ENCODE measurements at regions not wholly inside any gene's neighbourhood (a gene's known extent, or its start where the extent isn't known, plus 50 kb on each side); places are given as distances from the start of the nearest gene placed in this dataset.

DNA sequence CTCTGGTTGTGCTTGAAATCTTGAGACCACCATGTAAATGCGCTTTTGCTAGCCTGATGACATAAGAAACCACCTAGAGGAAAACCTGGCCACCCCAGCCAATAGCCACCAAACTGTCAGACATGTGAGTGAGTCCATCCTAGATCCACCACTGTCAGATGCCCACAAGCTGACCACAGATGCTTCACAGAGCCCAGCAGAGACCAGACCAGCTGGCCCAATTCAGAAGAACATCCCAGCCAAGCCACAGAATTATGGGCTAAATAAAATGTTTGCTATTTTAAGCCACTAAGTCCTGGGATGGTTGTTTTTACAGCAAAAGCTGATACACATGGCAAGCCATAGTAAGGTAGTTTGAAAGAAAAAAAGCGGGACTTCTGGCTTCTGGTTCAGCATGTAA lies 425.3 kb downstream of the KIF16B start (continued):
- TF ChIP-seq, protein P1, sequence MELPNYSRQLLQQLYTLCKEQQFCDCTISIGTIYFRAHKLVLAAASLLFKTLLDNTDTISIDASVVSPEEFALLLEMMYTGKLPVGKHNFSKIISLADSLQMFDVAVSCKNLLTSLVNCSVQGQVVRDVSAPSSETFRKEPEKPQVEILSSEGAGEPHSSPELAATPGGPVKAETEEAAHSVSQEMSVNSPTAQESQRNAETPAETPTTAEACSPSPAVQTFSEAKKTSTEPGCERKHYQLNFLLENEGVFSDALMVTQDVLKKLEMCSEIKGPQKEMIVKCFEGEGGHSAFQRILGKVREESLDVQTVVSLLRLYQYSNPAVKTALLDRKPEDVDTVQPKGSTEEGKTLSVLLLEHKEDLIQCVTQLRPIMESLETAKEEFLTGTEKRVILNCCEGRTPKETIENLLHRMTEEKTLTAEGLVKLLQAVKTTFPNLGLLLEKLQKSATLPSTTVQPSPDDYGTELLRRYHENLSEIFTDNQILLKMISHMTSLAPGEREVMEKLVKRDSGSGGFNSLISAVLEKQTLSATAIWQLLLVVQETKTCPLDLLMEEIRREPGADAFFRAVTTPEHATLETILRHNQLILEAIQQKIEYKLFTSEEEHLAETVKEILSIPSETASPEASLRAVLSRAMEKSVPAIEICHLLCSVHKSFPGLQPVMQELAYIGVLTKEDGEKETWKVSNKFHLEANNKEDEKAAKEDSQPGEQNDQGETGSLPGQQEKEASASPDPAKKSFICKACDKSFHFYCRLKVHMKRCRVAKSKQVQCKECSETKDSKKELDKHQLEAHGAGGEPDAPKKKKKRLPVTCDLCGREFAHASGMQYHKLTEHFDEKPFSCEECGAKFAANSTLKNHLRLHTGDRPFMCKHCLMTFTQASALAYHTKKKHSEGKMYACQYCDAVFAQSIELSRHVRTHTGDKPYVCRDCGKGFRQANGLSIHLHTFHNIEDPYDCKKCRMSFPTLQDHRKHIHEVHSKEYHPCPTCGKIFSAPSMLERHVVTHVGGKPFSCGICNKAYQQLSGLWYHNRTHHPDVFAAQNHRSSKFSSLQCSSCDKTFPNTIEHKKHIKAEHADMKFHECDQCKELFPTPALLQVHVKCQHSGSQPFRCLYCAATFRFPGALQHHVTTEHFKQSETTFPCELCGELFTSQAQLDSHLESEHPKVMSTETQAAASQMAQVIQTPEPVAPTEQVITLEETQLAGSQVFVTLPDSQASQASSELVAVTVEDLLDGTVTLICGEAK (IDR thresholded peaks at IDR 0.05; ENCODE audit: borderline replicate concordance) = no peak
- TF ChIP-seq POLR2A (IDR thresholded peaks at IDR 0.05; ENCODE audit: low read depth, low read length) = no peak
- no peak for TF ChIP-seq NRF1 (conservative IDR thresholded peaks at IDR 0.05; ENCODE audit: low read depth, low read length)
- TF ChIP-seq, protein P2, sequence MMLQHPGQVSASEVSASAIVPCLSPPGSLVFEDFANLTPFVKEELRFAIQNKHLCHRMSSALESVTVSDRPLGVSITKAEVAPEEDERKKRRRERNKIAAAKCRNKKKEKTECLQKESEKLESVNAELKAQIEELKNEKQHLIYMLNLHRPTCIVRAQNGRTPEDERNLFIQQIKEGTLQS (IDR thresholded peaks at IDR 0.05; ENCODE audit: borderline replicate concordance, extremely low read depth, low read depth, low read length) = no peak
- no peak for TF ChIP-seq ZNF384 (IDR thresholded peaks at IDR 0.05; ENCODE audit: borderline replicate concordance, low read depth, low read length)
- no peak for TF ChIP-seq ATF7 (IDR thresholded peaks at IDR 0.05; ENCODE audit: low read depth)
- TF ChIP-seq, protein P3, sequence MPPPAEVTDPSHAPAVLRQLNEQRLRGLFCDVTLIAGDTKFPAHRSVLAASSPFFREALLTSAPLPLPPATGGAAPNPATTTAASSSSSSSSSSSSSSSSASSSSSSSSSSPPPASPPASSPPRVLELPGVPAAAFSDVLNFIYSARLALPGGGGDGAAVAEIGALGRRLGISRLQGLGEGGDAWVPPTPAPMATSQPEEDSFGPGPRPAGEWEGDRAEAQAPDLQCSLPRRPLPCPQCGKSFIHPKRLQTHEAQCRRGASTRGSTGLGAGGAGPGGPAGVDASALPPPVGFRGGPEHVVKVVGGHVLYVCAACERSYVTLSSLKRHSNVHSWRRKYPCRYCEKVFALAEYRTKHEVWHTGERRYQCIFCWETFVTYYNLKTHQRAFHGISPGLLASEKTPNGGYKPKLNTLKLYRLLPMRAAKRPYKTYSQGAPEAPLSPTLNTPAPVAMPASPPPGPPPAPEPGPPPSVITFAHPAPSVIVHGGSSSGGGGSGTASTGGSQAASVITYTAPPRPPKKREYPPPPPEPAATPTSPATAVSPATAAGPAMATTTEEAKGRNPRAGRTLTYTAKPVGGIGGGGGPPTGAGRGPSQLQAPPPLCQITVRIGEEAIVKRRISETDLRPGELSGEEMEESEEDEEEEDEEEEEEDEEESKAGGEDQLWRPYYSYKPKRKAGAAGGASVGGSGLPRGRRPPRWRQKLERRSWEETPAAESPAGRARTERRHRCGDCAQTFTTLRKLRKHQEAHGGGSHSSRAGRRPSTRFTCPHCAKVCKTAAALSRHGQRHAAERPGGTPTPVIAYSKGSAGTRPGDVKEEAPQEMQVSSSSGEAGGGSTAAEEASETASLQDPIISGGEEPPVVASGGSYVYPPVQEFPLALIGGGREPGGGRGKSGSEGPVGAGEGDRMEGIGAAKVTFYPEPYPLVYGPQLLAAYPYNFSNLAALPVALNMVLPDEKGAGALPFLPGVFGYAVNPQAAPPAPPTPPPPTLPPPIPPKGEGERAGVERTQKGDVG (CRISPR knock-in tag; IDR thresholded peaks at IDR 0.05) = no peak
- TF ChIP-seq, protein P4, sequence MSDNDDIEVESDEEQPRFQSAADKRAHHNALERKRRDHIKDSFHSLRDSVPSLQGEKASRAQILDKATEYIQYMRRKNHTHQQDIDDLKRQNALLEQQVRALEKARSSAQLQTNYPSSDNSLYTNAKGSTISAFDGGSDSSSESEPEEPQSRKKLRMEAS (IDR thresholded peaks at IDR 0.05; ENCODE audit: low read depth, low read length) = no peak
